CD4-positive, alpha-beta T cell treated with Interleukin-4 for 1 hour (primary cell): ENCODE measurements at regions not wholly inside any gene's neighbourhood (a gene's known extent, or its start where the extent isn't known, plus 50 kb on each side); places are given as distances from the start of the nearest gene placed in this dataset.
"Not testable (repeated sequence)": the region's sequence is repeated elsewhere in the genome, so short reads cannot be mapped to it uniquely, and the experiment has no call there.

ENCODE experiments used
- DNase-seq, 2 donors: peaks; one replicate each; pipeline ENCODE4 v3.0.0-alpha.2; 2020 to 2022

- DNase-seq, result no peak
Measured at GRCh38 chr15:93811305-93811704, 420.1 kb upstream of the MCTP2 start.

- DNase-seq, result no peak
Measured at GRCh38 chr15:93809516-93809915, 421.8 kb upstream of the MCTP2 start.

GRCh38 chr15:93803421-93804152 lies 427.8 kb upstream of the MCTP2 start:
- no peak for DNase-seq

- DNase-seq, result no peak
Measured at GRCh38 chr15:93801206-93801605, 430.2 kb upstream of the MCTP2 start.

- no peak for DNase-seq
Measured at GRCh38 chr15:93800805-93801204, 430.6 kb upstream of the MCTP2 start.

- no peak for DNase-seq
Measured at GRCh38 chr15:93789441-93789840, 441.9 kb upstream of the MCTP2 start.

- DNase-seq, result no peak
Measured at GRCh38 chr15:93780073-93780472, 451.3 kb upstream of the MCTP2 start.

- no peak for DNase-seq
Measured at GRCh38 chr15:93779341-93779740, 452.0 kb upstream of the MCTP2 start.

- DNase-seq, result no peak
Measured at GRCh38 chr15:93771196-93772030, 459.9 kb upstream of the MCTP2 start.

GRCh38 chr15:93770788-93771187 lies 460.6 kb upstream of the MCTP2 start:
- DNase-seq, result no peak

GRCh38 chr15:93762036-93762435 lies 469.3 kb upstream of the MCTP2 start:
- no peak for DNase-seq

- no peak for DNase-seq
Measured at GRCh38 chr15:93759629-93760028, 471.7 kb upstream of the MCTP2 start.

- no peak for DNase-seq
Measured at GRCh38 chr15:93758824-93759223, 472.5 kb upstream of the MCTP2 start.

GRCh38 chr15:93748710-93749109 lies 482.7 kb upstream of the MCTP2 start:
- DNase-seq, result no peak

GRCh38 chr15:93734976-93735375 lies 496.4 kb upstream of the MCTP2 start:
- not testable (repeated sequence) for DNase-seq

GRCh38 chr15:93730724-93731123 lies 500.6 kb upstream of the MCTP2 start:
- DNase-seq, result no peak

- no peak for DNase-seq
Measured at GRCh38 chr15:93722165-93722564, 509.2 kb upstream of the MCTP2 start.

GRCh38 chr15:93720607-93721006 lies 510.8 kb upstream of the MCTP2 start:
- no peak for DNase-seq

GRCh38 chr15:93719921-93720351 lies 511.4 kb upstream of the MCTP2 start:
- no peak for DNase-seq

- DNase-seq, result no peak
Measured at GRCh38 chr15:93716615-93717231, 514.6 kb upstream of the MCTP2 start.

- DNase-seq, result no peak
Measured at GRCh38 chr15:93709708-93710107, 521.7 kb upstream of the MCTP2 start.

GRCh38 chr15:93708724-93709445 lies 522.5 kb upstream of the MCTP2 start:
- DNase-seq, result no peak

GRCh38 chr15:93707751-93708150 lies 523.6 kb upstream of the MCTP2 start:
- DNase-seq, result no peak
